HL-60 (cell line): ENCODE measurements at regions not wholly inside any gene's neighbourhood (a gene's known extent, or its start where the extent isn't known, plus 50 kb on each side); places are given as distances from the start of the nearest gene placed in this dataset.

Experiments used
- DNase-seq, 2 experiments: peaks; one replicate each; pipeline ENCODE4 v3.0.0-alpha.2; 2010 to 2020; ENCODE audit warnings: low read depth in 1 of 2, low spot score in 1 of 2
- H3K27ac ChIP-seq: fragments of 250-450 bp; sonication (Bioruptor Pico); replicated peaks from 2 replicates; pipeline ENCODE4 v1.5.1; 2020; ENCODE audit warnings: mild to moderate bottlenecking, moderate library complexity
- H3K27me3 ChIP-seq: fragments of 250-450 bp; sonication (Bioruptor Pico); 2 replicates; pipeline ENCODE4 v1.5.1; 2021; ENCODE audit warnings: mild to moderate bottlenecking, moderate library complexity; ENCODE audit not compliant: insufficient read depth, poor library complexity, severe bottlenecking
- H3K4me3 ChIP-seq: replicated peaks from 2 replicates; pipeline ENCODE4 v1.5.1; 2011; ENCODE audit warnings: mild to moderate bottlenecking, control low read depth, low read length; ENCODE audit not compliant: insufficient read depth
- CTCF ChIP-seq: IDR thresholded peaks from one replicate; pipeline ENCODE4 v1.5.1; 2011; ENCODE audit warnings: low read length, control low read depth, inconsistent platforms; ENCODE audit not compliant: insufficient read depth
- GABPA ChIP-seq: IDR thresholded peaks from 2 replicates; pipeline ENCODE4 v1.6.1; 2012; ENCODE audit warnings: low read depth
- POLR2AphosphoS5 ChIP-seq: IDR thresholded peaks from 2 replicates; pipeline ENCODE4 v1.6.1; 2012; ENCODE audit warnings: low read depth
- REST ChIP-seq: IDR thresholded peaks from 2 replicates; pipeline ENCODE4 v1.6.1; 2012; ENCODE audit warnings: low read depth; ENCODE audit not compliant: insufficient replicate concordance
- SPI1 ChIP-seq: IDR thresholded peaks from 2 replicates; pipeline ENCODE4 v1.6.1; 2012; ENCODE audit warnings: low read depth, mild to moderate bottlenecking, borderline replicate concordance

- no peak for DNase-seq
- Histone ChIP-seq H3K4me3 (no peak overlapping the region), H3K27me3 (no peaks in the 10 kb centered on the region), H3K27ac (no peak overlapping the region)
- TF ChIP-seq POLR2AphosphoS5 (no peak), REST (no peak), SPI1 (no peak), GABPA (no peak), CTCF (no peak)
Measured at GRCh38 chr6:12507636-12508035, 208.9 kb upstream of the PHACTR1 start.

- H3K27ac ChIP-seq: no peak overlapping the region
- no peak for DNase-seq
- TF ChIP-seq REST (no peak), CTCF (no peak), GABPA (no peak), POLR2AphosphoS5 (no peak), SPI1 (no peak)
- H3K4me3 ChIP-seq: no peak overlapping the region
- H3K27me3 ChIP-seq: no peaks in the 10 kb centered on the region
Measured at GRCh38 chr6:12508553-12508952, 208.0 kb upstream of the PHACTR1 start.

- Histone ChIP-seq H3K27me3 (no peaks in the 10 kb centered on the region), H3K4me3 (no peak overlapping the region), H3K27ac (no peak overlapping the region)
- no peak for TF ChIP-seq POLR2AphosphoS5
- DNase-seq: no peak
Measured at GRCh38 chr6:12509060-12509459, 207.5 kb upstream of the PHACTR1 start.

- no peak overlapping the region for H3K4me3 ChIP-seq
- H3K27me3 ChIP-seq: no peaks in the 10 kb centered on the region
- H3K27ac ChIP-seq: no peak overlapping the region
- TF ChIP-seq POLR2AphosphoS5: no peak
- no peak for TF ChIP-seq CTCF
- no peak for TF ChIP-seq SPI1
- no peak for TF ChIP-seq REST
- TF ChIP-seq GABPA: no peak
- no peak for DNase-seq
Measured at GRCh38 chr6:12516070-12516469, 200.5 kb upstream of the PHACTR1 start.
